PC-3 (cell line): ENCODE measurements at regions not wholly inside any gene's neighbourhood (a gene's known extent, or its start where the extent isn't known, plus 50 kb on each side); places are given as distances from the start of the nearest gene placed in this dataset.

Source experiments
- ATAC-seq: fragments of 200-7000 bp; cut with Tn5 transposase; 2 replicates; pipeline ENCODE4 v1.9.1; 2020; ENCODE audit warnings: mild to moderate bottlenecking, moderate library complexity
- BruUV-seq: library from RNA; stranded (reverse); fragments of 400-500 nt; replicated peaks from 2 replicates; lab custom pipeline; 2021; lab: Mats Ljungman, UMichigan
- CTCF ChIA-PET: fragments of 300-600 bp; sonication (Branson Sonifier 250); formaldehyde crosslinking; loops from one replicate; lab custom pipeline; 2022; ENCODE audit warnings: antibody characterized with exemption; lab: Charles Lee
- POLR2A ChIA-PET: fragments of 300-600 bp; sonication (Branson Sonifier 250); formaldehyde crosslinking; loops from one replicate; lab custom pipeline; 2022; ENCODE audit warnings: antibody characterized with exemption; ENCODE audit not compliant: unreplicated experiment; lab: Charles Lee
- DNase-seq: peaks from one replicate; pipeline ENCODE4 v3.0.0-alpha.2; 2015
- H2AFZ ChIP-seq: fragments of 300-600 bp; sonication (generic); 2 replicates; pipeline ENCODE4 v1.6.0; 2016; ENCODE audit warnings: antibody characterized with exemption, low read length
- H3F3A ChIP-seq: fragments of 300-600 bp; sonication (generic); one replicate; pipeline ENCODE4 v1.6.0; 2017; ENCODE audit warnings: antibody characterized with exemption, low read length, control low read depth, mild to moderate bottlenecking; ENCODE audit not compliant: unreplicated experiment
- H3K27ac ChIP-seq: fragments of 300-600 bp; sonication (generic); 2 replicates; pipeline ENCODE4 v1.5.1; 2016; ENCODE audit warnings: mild to moderate bottlenecking, low read length
- H3K27me3 ChIP-seq: fragments of 300-600 bp; sonication (generic); 2 replicates; pipeline ENCODE4 v1.6.1; 2016; ENCODE audit warnings: low read length, mixed read lengths
- H3K36me3 ChIP-seq: fragments of 300-600 bp; sonication (generic); 2 replicates; pipeline ENCODE4 v1.6.1; 2016; ENCODE audit warnings: low read depth, mixed run types, low read length, mixed read lengths
- H3K4me1 ChIP-seq: fragments of 300-600 bp; sonication (generic); 2 replicates; pipeline ENCODE4 v1.5.1; 2016; ENCODE audit warnings: low read length; ENCODE audit not compliant: insufficient read depth
- H3K4me2 ChIP-seq: fragments of 300-600 bp; sonication (generic); 2 replicates; pipeline ENCODE4 v1.6.0; 2016; ENCODE audit warnings: low read length
- H3K4me3 ChIP-seq: fragments of 300-600 bp; sonication (generic); 2 replicates; pipeline ENCODE4 v1.5.1; 2016; ENCODE audit warnings: mild to moderate bottlenecking, low read length, mixed read lengths
- H3K79me2 ChIP-seq: fragments of 300-600 bp; sonication (generic); 2 replicates; pipeline ENCODE4 v1.6.1; 2017; ENCODE audit warnings: low read length, mixed read lengths
- H3K9ac ChIP-seq: fragments of 300-600 bp; sonication (generic); 2 replicates; pipeline ENCODE4 v1.6.0; 2016; ENCODE audit warnings: mild to moderate bottlenecking, low read length
- H3K9me2 ChIP-seq: fragments of 300-600 bp; sonication (generic); replicated peaks from 2 replicates; pipeline ENCODE4 v1.6.1; 2016; ENCODE audit warnings: mixed run types, low read length, mixed read lengths
- H3K9me3 ChIP-seq: fragments of 300-600 bp; sonication (generic); 2 replicates; pipeline ENCODE4 v1.6.1; 2016; ENCODE audit warnings: low read length, mixed read lengths
- H4K20me1 ChIP-seq: fragments of 300-600 bp; sonication (generic); 2 replicates; pipeline ENCODE4 v1.6.1; 2016; ENCODE audit warnings: low read length, mixed read lengths
- EZH2 ChIP-seq: fragments of 300-600 bp; sonication (generic); IDR thresholded peaks from one replicate; pipeline ENCODE4 v1.6.1; 2017; ENCODE audit warnings: antibody characterized with exemption, mild to moderate bottlenecking, low read length; ENCODE audit not compliant: unreplicated experiment
- EZH2phosphoT487 ChIP-seq: fragments of 300-600 bp; sonication (generic); IDR thresholded peaks from 2 replicates; pipeline ENCODE4 v1.6.1; 2018; ENCODE audit warnings: mild to moderate bottlenecking, antibody characterized with exemption, low read length, borderline replicate concordance
- intact Hi-C: fragments of 100-400 bp; cut with micrococcal nuclease; formaldehyde crosslinking; loops from 2 replicates; pipeline ENCODE4 v1.9.0; 2023
- TF ChIP-seq, protein P1 (sequence below): fragments of 300-600 bp; sonication (generic); conservative IDR thresholded peaks from 2 replicates; pipeline ENCODE4 v1.5.1; 2017; ENCODE audit warnings: antibody characterized with exemption, low read depth, mild to moderate bottlenecking, low read length

DNA sequence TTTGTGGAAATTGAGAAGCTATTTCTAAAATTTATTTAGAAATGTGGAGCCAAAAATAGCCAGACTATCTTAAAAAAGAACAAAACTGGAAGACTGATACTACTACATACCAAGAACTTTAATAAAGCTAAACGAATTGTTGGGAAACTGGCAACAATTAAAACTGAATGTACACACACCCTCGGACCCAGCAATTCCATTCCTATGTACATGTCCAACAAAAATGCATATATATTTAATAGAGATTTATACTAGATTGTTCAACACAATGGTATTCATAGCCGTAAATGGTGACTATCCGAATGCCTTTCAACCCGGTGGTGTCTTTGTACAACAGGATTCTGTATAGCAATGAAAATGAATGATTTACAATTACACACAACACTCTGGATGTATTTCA lies 136.5 kb upstream of the RASGRP1 start:
- Histone ChIP-seq H3K4me3 (no peak overlapping the region), H3K4me1 (no peaks in the 10 kb centered on the region), H3K4me2 (no peak overlapping the region), H3K79me2 (no peaks in the 10 kb centered on the region), H3K9ac (no peak overlapping the region), H3K36me3 (no peaks in the 10 kb centered on the region), H3K9me3 (no peaks in the 10 kb centered on the region), H4K20me1 (no peaks in the 10 kb centered on the region), H3K27me3 (no peaks in the 10 kb centered on the region), H3K27ac (no peak overlapping the region), H2AFZ (no peak overlapping the region), H3F3A (no peaks in the 10 kb centered on the region), H3K9me2 (no peaks in the 10 kb centered on the region)
- CTCF ChIA-PET, result no interaction called here
- TF ChIP-seq, protein P1, sequence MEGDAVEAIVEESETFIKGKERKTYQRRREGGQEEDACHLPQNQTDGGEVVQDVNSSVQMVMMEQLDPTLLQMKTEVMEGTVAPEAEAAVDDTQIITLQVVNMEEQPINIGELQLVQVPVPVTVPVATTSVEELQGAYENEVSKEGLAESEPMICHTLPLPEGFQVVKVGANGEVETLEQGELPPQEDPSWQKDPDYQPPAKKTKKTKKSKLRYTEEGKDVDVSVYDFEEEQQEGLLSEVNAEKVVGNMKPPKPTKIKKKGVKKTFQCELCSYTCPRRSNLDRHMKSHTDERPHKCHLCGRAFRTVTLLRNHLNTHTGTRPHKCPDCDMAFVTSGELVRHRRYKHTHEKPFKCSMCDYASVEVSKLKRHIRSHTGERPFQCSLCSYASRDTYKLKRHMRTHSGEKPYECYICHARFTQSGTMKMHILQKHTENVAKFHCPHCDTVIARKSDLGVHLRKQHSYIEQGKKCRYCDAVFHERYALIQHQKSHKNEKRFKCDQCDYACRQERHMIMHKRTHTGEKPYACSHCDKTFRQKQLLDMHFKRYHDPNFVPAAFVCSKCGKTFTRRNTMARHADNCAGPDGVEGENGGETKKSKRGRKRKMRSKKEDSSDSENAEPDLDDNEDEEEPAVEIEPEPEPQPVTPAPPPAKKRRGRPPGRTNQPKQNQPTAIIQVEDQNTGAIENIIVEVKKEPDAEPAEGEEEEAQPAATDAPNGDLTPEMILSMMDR, result no peak
- no peak for TF ChIP-seq EZH2phosphoT487
- no peak for TF ChIP-seq EZH2
- ATAC-seq (peak; percentile 25; the same call in 1 of the 2 replicates), DNase-seq (no peak)
- no TSS peak for BruUV-seq
- POLR2A ChIA-PET, result no interaction called here
- intact Hi-C loops, result loop anchor here (10.0 kb wide), 1 partner anchor 754 kb away; no protein-coding TSS in a partner anchor

DNA sequence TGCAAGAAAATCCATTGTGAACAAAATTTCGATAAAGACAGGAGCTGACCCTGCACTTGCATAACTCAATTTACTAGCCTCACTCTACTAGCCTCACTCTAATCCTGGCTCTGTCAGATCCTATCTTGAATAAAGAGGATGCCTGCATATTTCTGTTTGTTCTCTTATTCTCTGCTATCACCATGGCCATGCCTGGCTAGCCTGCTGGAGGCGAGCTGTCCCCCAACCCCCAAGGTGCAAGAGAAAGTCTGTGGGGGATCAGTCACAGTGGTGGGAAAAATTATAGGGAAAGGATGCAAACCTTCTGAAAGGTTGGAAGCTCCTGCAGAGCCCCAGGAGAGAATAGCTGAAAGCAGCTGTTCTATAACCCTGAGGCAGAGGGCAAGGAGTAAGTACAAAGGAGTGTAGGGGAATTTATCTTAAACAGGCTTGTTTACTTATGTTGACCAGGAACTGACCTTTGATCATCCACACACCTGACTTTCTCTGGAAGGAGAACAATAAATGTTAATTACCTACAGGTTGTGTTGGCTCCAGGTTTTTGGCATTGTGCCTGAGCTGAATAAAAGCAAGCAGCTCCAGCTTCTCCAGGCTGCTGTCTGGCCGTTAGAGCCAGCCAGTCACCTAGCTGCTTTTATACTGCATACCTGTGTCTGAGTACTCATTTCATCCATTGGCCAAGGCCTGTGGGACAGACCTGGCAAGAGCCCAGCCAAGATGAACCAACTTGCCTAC lies 137.7 kb upstream of the RASGRP1 start:
- POLR2A ChIA-PET, result no interaction called here
- no peak for ATAC-seq
- TF ChIP-seq EZH2 (no peak), EZH2phosphoT487 (no peak)
- TF ChIP-seq, protein P1, result no peak
- Histone ChIP-seq H3K79me2 (no peaks in the 10 kb centered on the region), H3K27ac (no peak overlapping the region), H3K4me3 (no peak overlapping the region), H3K4me2 (no peak overlapping the region), H3K27me3 (no peaks in the 10 kb centered on the region), H2AFZ (no peak overlapping the region), H3K36me3 (no peaks in the 10 kb centered on the region), H3K4me1 (no peaks in the 10 kb centered on the region), H3K9me3 (no peaks in the 10 kb centered on the region), H3F3A (no peaks in the 10 kb centered on the region), H3K9ac (no peak overlapping the region), H4K20me1 (no peaks in the 10 kb centered on the region), H3K9me2 (no peaks in the 10 kb centered on the region)
- BruUV-seq, result no TSS peak
- CTCF ChIA-PET, result interaction anchor here (0.5 kb wide), 1 partner anchor 462 kb away, joined by 3 read pairs; no protein-coding TSS in a partner anchor
- DNase-seq, result peak; percentile 39
- intact Hi-C loops, result loop anchor here (10.0 kb wide), 1 partner anchor 752 kb away; no protein-coding TSS in a partner anchor
